HEK293T (cell line): ENCODE measurements at regions not wholly inside any gene's neighbourhood (a gene's known extent, or its start where the extent isn't known, plus 50 kb on each side); places are given as distances from the start of the nearest gene placed in this dataset.

Source experiments
- CTCF ChIA-PET: fragments of 350-600 bp; formaldehyde crosslinking; extraction: SDS; loops from one replicate; lab custom pipeline; 2021; ENCODE audit warnings: antibody characterized with exemption, inconsistent platforms; lab: Yijun Ruan, JAX
- POLR2A ChIA-PET: fragments of 350-600 bp; formaldehyde crosslinking; extraction: SDS; loops from one replicate; lab custom pipeline; 2020; ENCODE audit warnings: antibody characterized with exemption, inconsistent platforms; lab: Yijun Ruan, JAX
- DNase-seq: peaks from one replicate; pipeline ENCODE4 v3.0.0; 2012; ENCODE audit warnings: mixed read lengths; ENCODE audit errors: extremely low spot score
- ARNT ChIP-seq: fragments of 450-650 bp; IDR thresholded peaks from 2 replicates; pipeline ENCODE4 v1.6.1; 2017; ENCODE audit warnings: mild to moderate bottlenecking
- BHLHE40 ChIP-seq: fragments of 450-650 bp; IDR thresholded peaks from 2 replicates; pipeline ENCODE4 v1.6.1; 2016; ENCODE audit warnings: mild to moderate bottlenecking, moderate library complexity, borderline replicate concordance
- CTBP1 ChIP-seq: fragments of 450-650 bp; IDR thresholded peaks from 2 replicates; pipeline ENCODE4 v1.6.1; 2016; ENCODE audit warnings: borderline replicate concordance
- ELF4 ChIP-seq: fragments of 450-650 bp; IDR thresholded peaks from 2 replicates; pipeline ENCODE4 v1.6.1; 2017; ENCODE audit warnings: antibody characterized with exemption
- FOXA1 ChIP-seq: fragments of 450-650 bp; IDR thresholded peaks from 2 replicates; pipeline ENCODE4 v1.6.1; 2016; ENCODE audit warnings: mild to moderate bottlenecking
- FOXK2 ChIP-seq: fragments of 450-650 bp; IDR thresholded peaks from 2 replicates; pipeline ENCODE4 v1.6.1; 2016; ENCODE audit warnings: mild to moderate bottlenecking
- FOXM1 ChIP-seq: fragments of 450-650 bp; IDR thresholded peaks from 2 replicates; pipeline ENCODE4 v1.6.1; 2017; ENCODE audit warnings: mild to moderate bottlenecking, borderline replicate concordance
- HDGF ChIP-seq: fragments of 450-650 bp; IDR thresholded peaks from 2 replicates; pipeline ENCODE4 v1.6.1; 2017; ENCODE audit warnings: antibody characterized with exemption, borderline replicate concordance
- L3MBTL2 ChIP-seq: fragments of 450-650 bp; conservative IDR thresholded peaks from 2 replicates; pipeline ENCODE4 v1.6.1; 2016; ENCODE audit warnings: mild to moderate bottlenecking
- LEF1 ChIP-seq: fragments of 450-650 bp; IDR thresholded peaks from 2 replicates; pipeline ENCODE4 v1.6.1; 2017; ENCODE audit warnings: mild to moderate bottlenecking, borderline replicate concordance
- NFRKB ChIP-seq: fragments of 450-650 bp; IDR thresholded peaks from 2 replicates; pipeline ENCODE4 v1.6.1; 2016; ENCODE audit warnings: mild to moderate bottlenecking, moderate library complexity
- PKNOX1 ChIP-seq: fragments of 450-650 bp; IDR thresholded peaks from 2 replicates; pipeline ENCODE4 v1.6.1; 2016
- SP1 ChIP-seq: fragments of 450-650 bp; IDR thresholded peaks from 2 replicates; pipeline ENCODE4 v1.6.1; 2017
- SUZ12 ChIP-seq: fragments of 450-650 bp; IDR thresholded peaks from 2 replicates; pipeline ENCODE4 v1.6.1; 2016; ENCODE audit warnings: mild to moderate bottlenecking
- TARDBP ChIP-seq: fragments of 450-650 bp; IDR thresholded peaks from 2 replicates; pipeline ENCODE4 v1.6.1; 2016
- ZNF384 ChIP-seq: fragments of 450-650 bp; IDR thresholded peaks from 2 replicates; pipeline ENCODE4 v1.6.1; 2016

DNA sequence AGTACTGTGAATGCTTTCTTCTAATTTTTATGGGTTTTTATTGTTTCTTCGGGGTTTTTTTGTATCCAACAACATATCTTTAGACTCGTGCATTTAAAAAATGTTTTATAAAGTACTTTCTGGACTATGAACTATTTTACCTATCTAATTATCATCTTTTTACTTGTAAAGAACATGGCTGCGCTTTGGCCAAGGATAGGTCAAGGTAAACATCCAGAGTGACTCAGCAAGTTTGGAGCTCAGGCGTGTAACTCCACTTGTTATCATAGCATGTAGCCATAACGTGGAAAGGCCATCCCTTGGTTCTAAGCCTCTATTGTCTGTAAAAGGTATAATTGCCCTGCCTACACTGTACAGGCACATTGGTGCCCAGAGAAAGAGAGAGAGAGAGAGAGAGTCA lies 818.0 kb upstream of the GOT2 start:
- TF ChIP-seq FOXM1 (no peak), HDGF (no peak), PKNOX1 (no peak), SUZ12 (no peak), FOXA1 (no peak), TARDBP (no peak), ARNT (no peak), BHLHE40 (no peak)
- ChIA-PET POLR2A (no interaction called here), CTCF (no interaction called here)
- no peak for DNase-seq

DNA sequence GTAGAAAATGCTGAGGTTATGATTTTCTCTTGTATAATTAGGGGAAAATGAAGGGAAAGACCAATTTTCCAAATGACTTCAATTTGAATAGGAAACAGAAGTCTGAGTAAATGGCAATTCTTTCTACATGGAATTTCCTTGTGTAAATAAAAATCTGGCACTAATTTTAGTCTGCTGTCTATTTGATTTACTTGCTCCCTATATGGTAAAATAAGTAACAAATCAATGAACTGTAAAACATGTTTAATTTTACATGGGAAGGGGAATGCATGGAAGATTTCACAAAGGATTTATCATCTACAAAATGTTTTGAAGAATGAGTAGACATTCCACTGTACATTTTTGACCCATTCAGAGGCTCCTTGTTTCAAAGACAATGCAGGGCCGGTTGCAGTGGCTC lies 811.6 kb upstream of the GOT2 start:
- ChIA-PET CTCF (no interaction called here), POLR2A (no interaction called here)
- no peak for TF ChIP-seq BHLHE40
- no peak for TF ChIP-seq L3MBTL2
- no peak for TF ChIP-seq ELF4
- TF ChIP-seq CTBP1 = no peak
- no peak for TF ChIP-seq FOXA1
- TF ChIP-seq PKNOX1 = no peak
- no peak for TF ChIP-seq FOXK2
- TF ChIP-seq SUZ12 = no peak
- no peak for TF ChIP-seq TARDBP
- no peak for TF ChIP-seq LEF1
- no peak for TF ChIP-seq ZNF384
- no peak for DNase-seq

DNA sequence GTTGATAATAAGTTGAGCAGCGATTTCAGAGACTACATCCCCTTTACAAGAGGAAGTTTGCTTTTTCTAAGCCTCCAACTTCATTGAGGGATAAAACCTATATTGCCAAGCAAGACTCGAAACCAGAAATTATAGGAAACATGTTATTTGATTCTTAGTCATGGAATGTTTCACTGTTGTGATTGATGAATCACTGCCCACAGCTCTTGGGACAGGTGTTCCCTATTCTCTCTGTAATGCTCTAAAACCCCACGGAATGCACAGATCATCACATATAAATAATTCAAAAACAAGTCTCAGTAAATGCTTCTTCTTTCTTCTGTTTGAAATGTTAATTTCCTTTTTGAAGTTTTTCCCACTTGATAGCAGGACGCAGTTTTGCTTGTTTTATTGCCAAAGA lies 809.5 kb upstream of the GOT2 start:
- POLR2A ChIA-PET = no interaction called here
- CTCF ChIA-PET = no interaction called here
- DNase-seq = no peak
- TF ChIP-seq L3MBTL2 (no peak), SP1 (no peak), FOXM1 (no peak), NFRKB (no peak), FOXA1 (no peak), ZNF384 (no peak), TARDBP (no peak), ARNT (no peak), LEF1 (no peak), ELF4 (no peak), PKNOX1 (no peak), SUZ12 (no peak), HDGF (no peak), CTBP1 (no peak)

DNA sequence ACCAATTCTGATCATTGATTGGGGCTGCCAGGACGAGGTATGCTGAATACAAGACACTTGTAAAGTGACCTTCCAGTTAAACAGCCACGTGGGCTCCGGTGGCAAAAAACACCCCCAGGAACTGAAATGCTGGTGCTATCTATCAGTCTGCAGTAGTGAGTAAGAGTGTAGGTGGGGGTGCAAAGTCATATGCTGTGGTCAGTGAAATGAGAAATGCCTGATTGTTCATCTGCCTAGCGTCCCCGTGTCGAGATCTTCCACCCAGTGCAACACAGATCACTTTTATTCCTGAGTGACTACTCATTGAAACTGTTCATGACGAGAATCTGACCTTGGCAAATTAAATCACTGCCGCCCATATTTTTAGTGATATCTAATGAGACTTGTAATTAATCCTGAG lies 806.5 kb upstream of the GOT2 start:
- no peak for TF ChIP-seq LEF1
- TF ChIP-seq ELF4 = no peak
- TF ChIP-seq FOXA1 = no peak
- TF ChIP-seq SP1 = no peak
- no peak for TF ChIP-seq SUZ12
- no peak for TF ChIP-seq TARDBP
- TF ChIP-seq NFRKB = no peak
- ChIA-PET CTCF (no interaction called here), POLR2A (no interaction called here)
- no peak for DNase-seq

DNA sequence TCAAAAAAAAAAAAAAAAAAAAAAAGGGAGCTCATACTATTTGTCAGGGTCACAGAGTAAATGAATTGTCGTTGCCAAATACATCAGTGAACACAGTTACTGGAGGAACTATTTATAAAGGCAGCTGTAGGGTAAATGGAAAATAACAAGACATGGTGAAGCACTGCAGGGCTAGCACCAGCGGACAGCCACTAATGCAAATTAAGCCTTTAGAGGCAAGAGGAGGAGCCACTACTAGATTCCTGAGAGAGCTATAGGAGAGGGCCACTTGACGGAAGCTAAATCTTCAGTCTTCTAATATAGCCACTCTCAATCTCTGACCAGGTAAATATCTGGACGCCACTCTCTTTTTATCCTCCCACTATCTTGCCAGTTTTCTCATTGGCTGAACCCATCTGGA lies 801.2 kb upstream of the GOT2 start:
- CTCF ChIA-PET = no interaction called here
- POLR2A ChIA-PET = no interaction called here
- TF ChIP-seq SUZ12 (no peak), L3MBTL2 (no peak), BHLHE40 (no peak), NFRKB (no peak), FOXM1 (no peak), LEF1 (no peak), ZNF384 (no peak), ARNT (no peak), TARDBP (no peak), SP1 (no peak), CTBP1 (no peak), FOXA1 (no peak), PKNOX1 (no peak), HDGF (no peak), ELF4 (no peak), FOXK2 (no peak)
- no peak for DNase-seq

- no peak for DNase-seq
- CTCF ChIA-PET = interaction anchor here (0.6 kb wide), 1 partner anchor 17 kb away, joined by 4 read pairs; no protein-coding TSS in a partner anchor
- TF ChIP-seq CTBP1 (no peak), PKNOX1 (no peak), ARNT (no peak), BHLHE40 (no peak)
- POLR2A ChIA-PET = no interaction called here
Observed at GRCh38 chr16:59527206-59527997, 793.3 kb upstream of the GOT2 start.
